Activated naive CD4-positive, alpha-beta T cell (primary cell): ENCODE measurements at regions not wholly inside any gene's neighbourhood (a gene's known extent, or its start where the extent isn't known, plus 50 kb on each side); places are given as distances from the start of the nearest gene placed in this dataset.
"Not testable (repeated sequence)": the region's sequence is repeated elsewhere in the genome, so short reads cannot be mapped to it uniquely, and the experiment has no call there.

Source experiments
- DNase-seq, 4 experiments: peaks; one replicate each; lab custom pipeline; 2025; lab: John Stamatoyannopoulos, UW

GRCh38 chr14:34173916-34174315 lies 223.0 kb upstream of the EGLN3 start:
- no peak for DNase-seq

DNA sequence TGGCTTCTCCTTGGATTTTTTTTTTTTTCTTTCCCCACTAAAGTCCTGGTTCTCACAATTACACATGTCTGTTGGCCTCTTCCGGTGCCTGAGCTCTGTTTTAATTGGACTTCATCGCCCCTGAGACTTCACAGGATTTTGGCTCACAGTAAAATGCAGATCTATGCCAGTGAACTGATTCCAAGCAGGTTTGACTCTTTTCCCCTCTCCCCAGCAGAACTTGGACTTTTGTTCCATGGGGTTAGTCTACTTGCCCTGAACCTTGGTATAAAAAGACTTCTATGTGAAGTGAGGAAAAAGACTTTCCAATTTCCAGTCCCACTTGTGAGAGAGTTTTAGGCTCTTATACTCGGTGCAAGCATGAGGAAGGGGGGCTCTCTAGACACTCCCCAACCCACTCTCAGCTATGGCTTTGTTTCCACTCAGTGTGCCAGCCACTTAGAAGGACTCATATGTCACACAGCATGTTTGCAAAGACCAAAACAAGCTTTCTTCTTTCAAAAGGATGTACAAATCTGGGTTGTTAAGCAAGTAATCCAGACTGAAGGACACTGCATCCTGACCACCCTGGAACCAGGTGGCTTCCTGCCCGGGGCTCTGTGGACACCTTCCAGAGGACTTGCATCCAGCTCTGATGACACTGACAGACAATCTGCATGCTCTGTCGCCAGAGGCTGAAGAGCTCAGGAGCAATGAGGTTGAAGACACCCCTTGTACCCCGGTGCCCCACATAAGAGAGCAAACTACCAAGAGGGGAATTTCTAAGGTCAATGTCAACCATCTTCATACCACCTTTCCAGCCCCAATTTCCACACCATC lies 221.9 kb upstream of the EGLN3 start:
- no peak for DNase-seq

GRCh38 chr14:34172173-34172451 lies 221.2 kb upstream of the EGLN3 start:
- DNase-seq: no peak

- no peak for DNase-seq
Observed at GRCh38 chr14:34171431-34172172, 220.7 kb upstream of the EGLN3 start.

GRCh38 chr14:34170882-34171281 lies 220.0 kb upstream of the EGLN3 start:
- no peak for DNase-seq

GRCh38 chr14:34169561-34169960 lies 218.7 kb upstream of the EGLN3 start:
- DNase-seq: no peak

DNA sequence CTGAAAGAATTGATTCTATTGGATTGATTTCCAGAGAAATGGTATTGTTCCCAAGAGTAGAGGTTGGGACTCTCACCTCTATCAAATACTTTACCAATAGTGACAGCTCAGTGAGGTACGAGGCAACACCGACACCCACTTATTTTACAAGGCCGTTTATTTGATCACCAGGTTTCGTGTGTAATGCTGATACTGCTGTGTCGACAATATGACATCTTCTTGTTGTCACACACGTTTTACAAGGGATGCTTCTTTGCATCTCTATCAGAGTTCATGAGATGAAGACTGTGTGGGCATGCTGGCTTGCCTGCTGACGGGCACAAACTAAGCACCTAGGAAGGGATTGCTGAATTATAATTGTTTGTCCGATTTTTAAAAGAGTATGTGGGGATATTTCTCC lies 217.8 kb upstream of the EGLN3 start:
- DNase-seq: no peak

GRCh38 chr14:34165847-34166350 lies 215.0 kb upstream of the EGLN3 start:
- DNase-seq: no peak

DNA sequence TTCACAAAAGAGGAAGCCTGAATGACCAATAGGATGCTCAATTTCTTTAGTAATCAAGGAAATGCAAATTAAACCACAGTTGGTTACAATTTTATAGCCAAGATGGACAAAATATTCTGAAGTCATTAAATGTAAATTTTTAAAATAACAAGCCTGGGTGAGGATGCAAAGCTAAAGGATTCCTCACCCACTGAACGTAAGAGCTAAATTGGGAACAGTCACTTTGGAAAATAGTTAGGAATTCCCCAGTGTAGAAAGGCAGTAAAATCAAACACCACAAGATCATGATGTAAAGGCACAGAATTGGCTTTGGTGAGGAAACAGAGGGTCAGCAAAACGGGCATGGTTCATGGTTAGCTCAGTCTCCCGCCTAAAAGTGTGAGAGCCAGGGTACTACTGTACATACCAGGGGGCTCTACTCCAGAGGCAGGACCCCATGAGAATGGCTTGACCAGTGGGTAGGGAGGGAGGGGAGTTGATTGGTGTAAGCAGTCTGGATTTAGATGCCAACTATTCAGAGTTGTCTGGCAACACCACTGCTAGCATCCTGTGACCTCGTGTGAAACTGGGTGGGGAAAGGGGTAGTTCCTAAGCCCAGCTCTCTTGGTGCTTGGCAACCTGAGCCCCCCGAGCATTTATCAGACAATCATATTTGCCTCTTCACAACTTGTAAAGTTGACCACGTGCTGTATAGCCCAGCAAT lies 213.4 kb upstream of the EGLN3 start:
- no peak for DNase-seq

- no peak for DNase-seq
Observed at GRCh38 chr14:34161351-34162082, 210.6 kb upstream of the EGLN3 start.

DNA sequence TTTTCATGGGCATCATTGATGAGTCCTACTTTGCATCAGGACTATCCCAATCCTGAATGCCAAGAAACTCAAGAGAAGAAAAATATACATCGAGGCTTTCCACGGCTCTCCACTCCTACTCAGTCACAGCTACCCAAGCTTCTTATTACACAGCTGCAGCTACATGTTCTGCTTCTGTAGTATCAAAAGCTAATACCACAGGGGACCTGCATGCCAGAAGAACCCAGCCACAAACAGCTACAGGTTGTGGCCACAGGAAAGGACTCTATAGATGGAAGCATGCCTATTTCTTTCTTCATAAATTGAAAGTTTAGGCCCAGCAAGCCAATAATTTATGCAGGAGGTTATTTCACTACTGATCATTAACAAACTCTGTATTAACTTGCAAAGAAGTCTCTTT lies 209.7 kb upstream of the EGLN3 start:
- DNase-seq: no peak

DNA sequence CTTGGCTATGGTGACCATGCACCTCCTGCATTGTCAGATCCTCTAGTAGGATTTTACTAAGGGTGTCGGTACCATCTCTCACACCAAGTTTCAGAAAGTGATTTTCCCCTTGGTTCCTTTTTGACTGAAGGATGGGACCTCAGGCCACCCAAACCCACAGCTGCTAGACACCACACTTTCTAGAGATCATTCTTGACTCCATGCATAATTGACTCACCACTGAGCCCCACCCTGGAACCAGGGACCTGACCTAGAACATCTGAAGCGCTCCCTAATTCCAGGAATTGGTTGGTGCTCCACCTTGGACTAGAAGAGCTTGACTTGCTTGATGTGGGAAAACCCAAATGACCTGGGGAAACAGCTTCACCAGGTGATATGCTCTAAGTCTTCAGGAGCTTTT lies 206.8 kb upstream of the EGLN3 start:
- DNase-seq: no peak

DNA sequence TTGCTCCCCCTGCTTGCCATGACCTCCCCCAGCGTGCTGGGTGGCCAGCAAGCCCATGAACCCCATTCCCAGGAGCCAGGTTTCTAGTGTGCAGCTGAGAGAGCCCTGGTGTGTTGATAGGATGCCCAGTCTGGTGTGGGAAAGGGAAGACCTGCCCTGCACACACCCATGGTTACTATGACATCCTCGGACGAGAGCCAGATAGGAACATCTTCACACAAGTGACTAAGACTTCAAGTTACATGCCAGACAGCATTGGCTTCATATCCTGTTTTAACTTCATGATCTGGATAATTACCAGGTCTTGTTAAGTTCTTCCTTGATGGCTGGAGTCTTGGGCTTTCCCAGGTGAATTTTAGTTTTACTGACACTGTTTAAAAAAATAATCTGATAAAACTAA lies 196.6 kb upstream of the EGLN3 start:
- DNase-seq: no peak

GRCh38 chr14:34140127-34140526 lies 189.3 kb upstream of the EGLN3 start:
- DNase-seq: not testable (repeated sequence)

- not testable (repeated sequence) for DNase-seq
Observed at GRCh38 chr14:34139160-34140121, 188.6 kb upstream of the EGLN3 start.

GRCh38 chr14:34138175-34138574 lies 187.3 kb upstream of the EGLN3 start:
- no peak for DNase-seq

DNA sequence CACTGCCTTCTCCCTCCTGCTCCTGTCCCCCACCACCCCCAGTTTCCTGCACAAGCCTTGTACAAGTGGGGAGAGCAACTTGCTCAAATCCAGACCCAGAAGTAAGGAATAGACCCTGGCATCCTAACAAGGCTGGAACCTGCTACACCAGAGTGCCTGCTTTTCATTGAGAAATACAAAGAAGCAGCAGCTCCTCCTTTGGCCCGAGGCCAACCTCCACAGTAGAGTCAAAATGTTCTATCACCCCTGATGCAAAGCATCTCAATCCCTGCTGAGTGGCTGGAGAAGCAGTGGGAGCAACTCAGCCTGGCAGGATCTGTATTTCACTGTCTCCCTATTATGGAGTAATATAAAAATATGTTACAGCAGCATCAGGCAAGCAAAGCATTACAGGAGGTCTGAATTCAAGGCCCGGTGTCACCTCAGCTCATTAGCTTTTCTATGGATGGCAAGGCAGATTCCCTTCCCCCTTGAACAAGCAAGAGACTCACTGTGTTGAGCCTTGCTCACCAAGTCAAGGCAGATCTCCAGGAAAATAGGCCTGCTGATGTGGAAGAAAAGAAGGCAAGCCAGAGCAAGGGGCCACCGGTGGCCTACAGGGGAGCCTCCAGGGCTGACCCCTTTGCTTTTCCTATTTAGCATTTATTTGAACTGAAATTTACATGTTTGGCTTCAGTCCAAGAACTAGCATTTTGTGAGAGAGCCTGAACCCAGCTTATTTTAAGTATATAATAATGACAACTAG lies 186.3 kb upstream of the EGLN3 start:
- no peak for DNase-seq

DNA sequence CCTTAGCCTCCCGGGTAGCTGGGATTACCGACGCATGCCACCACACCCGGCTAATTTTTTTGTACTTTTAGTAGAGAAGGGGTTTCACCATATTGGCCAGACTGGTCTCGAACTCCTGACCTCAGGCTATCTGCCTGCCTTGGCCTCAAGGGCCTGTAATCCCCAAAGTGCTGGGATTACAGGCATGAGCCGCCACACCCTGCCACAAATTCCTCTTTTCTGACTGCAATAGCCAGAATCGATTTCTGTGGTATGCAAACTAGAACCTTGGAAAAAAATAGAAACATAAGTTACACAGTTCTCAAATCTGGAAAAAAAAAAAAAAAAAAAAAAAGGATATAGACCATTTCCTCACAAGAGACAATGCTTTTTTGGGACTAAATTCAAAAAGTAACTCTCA lies 184.6 kb upstream of the EGLN3 start:
- no peak for DNase-seq

- DNase-seq: no peak
Observed at GRCh38 chr14:34134484-34134883, 183.6 kb upstream of the EGLN3 start.

DNA sequence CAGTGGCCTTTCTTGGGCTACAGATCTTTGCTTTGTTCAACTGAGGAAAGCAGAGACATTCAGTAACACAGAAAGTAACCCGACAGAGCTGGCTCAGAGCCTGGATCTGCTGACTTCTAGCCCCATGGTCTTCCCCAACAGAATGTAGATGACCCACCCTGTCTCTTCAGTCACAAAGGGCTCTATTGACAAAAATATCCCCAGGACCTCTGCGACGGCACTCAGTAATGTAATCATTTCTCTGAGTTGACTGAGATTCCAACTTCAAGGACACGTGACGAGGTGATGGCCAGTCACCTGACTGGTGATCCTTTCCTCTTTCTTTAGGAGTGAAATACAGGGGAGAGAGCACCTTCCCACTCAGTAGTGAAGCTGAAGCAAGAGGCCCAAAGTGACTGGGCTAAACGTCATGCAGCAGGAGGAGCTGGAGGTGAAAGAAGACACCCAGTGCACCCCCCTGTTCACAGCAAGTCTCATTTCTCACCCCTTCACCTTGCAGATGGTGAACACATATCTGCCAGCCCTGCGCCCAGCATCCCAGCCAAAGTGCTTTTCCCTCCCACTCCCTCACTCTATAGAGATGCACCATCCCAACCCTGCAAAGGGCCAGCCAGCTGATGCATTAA lies 179.2 kb upstream of the EGLN3 start:
- no peak for DNase-seq
